B cell (primary cell): ENCODE measurements at regions not wholly inside any gene's neighbourhood (a gene's known extent, or its start where the extent isn't known, plus 50 kb on each side); places are given as distances from the start of the nearest gene placed in this dataset.

ENCODE experiments used
- ATAC-seq: fragments of 200-7000 bp; cut with Tn5 transposase; one replicate; pipeline ENCODE4 v1.10.0; 2021; ENCODE audit warnings: low read depth, mild to moderate bottlenecking, moderate number of reproducible peaks, moderate library complexity
- CTCF ChIA-PET: fragments of 350-600 bp; sonication (Branson Sonifier 250); formaldehyde crosslinking; loops from one replicate; lab custom pipeline; 2021; ENCODE audit warnings: antibody characterized with exemption, inconsistent platforms; lab: Charles Lee
- POLR2A ChIA-PET: fragments of 350-600 bp; sonication (Branson Sonifier 250); formaldehyde crosslinking; loops from one replicate; lab custom pipeline; 2021; ENCODE audit warnings: antibody characterized with exemption; lab: Charles Lee
- DNase-seq: peaks from one replicate; pipeline ENCODE4 v3.0.0; 2013
- H2AFZ ChIP-seq: 2 replicates; pipeline ENCODE4 v1.6.1; 2012; ENCODE audit warnings: mild to moderate bottlenecking, low read depth, low read length; ENCODE audit not compliant: insufficient read depth, poor library complexity, severe bottlenecking
- H3K27ac ChIP-seq, 2 donors: 1 replicate in 1 of 2; 2 replicates in 1 of 2; pipeline ENCODE4 v1.5.1; 2012 to 2013; ENCODE audit warnings: low read length in 2 of 2, mild to moderate bottlenecking in 2 of 2, moderate library complexity in 1 of 2
- H3K27me3 ChIP-seq, 4 experiments: fragments of 200-600 bp in 1 of 4; sonication (generic) in 1 of 4; replicated peaks in 1 of 4; 1 replicate in 2 of 4; 2 replicates in 2 of 4; pipeline versions ENCODE4 v1.6.1 to v1.7.0; 2013 to 2016; ENCODE audit warnings: low read length in 3 of 4, mild to moderate bottlenecking in 2 of 4, mixed read lengths in 1 of 4, moderate library complexity in 1 of 4; ENCODE audit not compliant: insufficient read depth in 4 of 4, control insufficient read depth in 3 of 4; ENCODE audit errors: control extremely low read depth in 1 of 4
- H3K36me3 ChIP-seq, 2 experiments: replicated peaks in 1 of 2; 1 replicate in 1 of 2; 2 replicates in 1 of 2; pipeline versions ENCODE4 v1.6.1 to v1.7.1; 2013; ENCODE audit warnings: low read length in 1 of 2; ENCODE audit not compliant: insufficient read depth in 2 of 2, control insufficient read depth in 1 of 2; ENCODE audit errors: control extremely low read depth in 1 of 2, extremely low read depth in 1 of 2
- H3K4me1 ChIP-seq, 2 donors: fragments of 200-600 bp in 1 of 2; sonication (generic) in 1 of 2; 1 replicate in 1 of 2; 2 replicates in 1 of 2; pipeline versions ENCODE4 v1.5.1 to v1.6.1; 2013 to 2017; ENCODE audit warnings: low read length in 2 of 2; ENCODE audit not compliant: control insufficient read depth in 2 of 2, insufficient read depth in 2 of 2
- H3K4me2 ChIP-seq: replicated peaks from 2 replicates; pipeline ENCODE3; 2012; ENCODE audit warnings: mild to moderate bottlenecking, low read depth, low read length; ENCODE audit not compliant: poor library complexity, severe bottlenecking
- H3K4me3 ChIP-seq, 5 experiments: fragments of 200-600 bp in 1 of 5; sonication (generic) in 1 of 5; 1 replicate in 3 of 5; 2 replicates in 2 of 5; pipeline versions ENCODE4 v1.5.1 to v1.7.0; 2011 to 2016; ENCODE audit warnings: low read length in 4 of 5, mild to moderate bottlenecking in 4 of 5, low read depth in 2 of 5, control low read depth in 1 of 5, moderate library complexity in 1 of 5; ENCODE audit not compliant: insufficient read depth in 1 of 5; ENCODE audit errors: control extremely low read depth in 1 of 5, extremely low read depth in 1 of 5
- H3K79me2 ChIP-seq: fragments of 200-600 bp; sonication (generic); one replicate; pipeline ENCODE4 v1.6.0; 2016; ENCODE audit warnings: low read length; ENCODE audit not compliant: control insufficient read depth, insufficient read depth
- H3K9ac ChIP-seq: fragments of 200-600 bp; sonication (generic); 2 replicates; pipeline ENCODE4 v1.6.1; 2017; ENCODE audit warnings: mild to moderate bottlenecking, low read length, moderate library complexity
- H3K9me3 ChIP-seq, 3 donors: one replicate each; pipeline versions ENCODE4 v1.6.1 to v1.7.1; 2013; ENCODE audit warnings: low read length in 2 of 3; ENCODE audit not compliant: control insufficient read depth in 2 of 3, insufficient read depth in 1 of 3; ENCODE audit errors: control extremely low read depth in 1 of 3
- H4K20me1 ChIP-seq: 2 replicates; pipeline ENCODE4 v1.6.0; 2012; ENCODE audit warnings: mild to moderate bottlenecking, low read length; ENCODE audit not compliant: insufficient read depth, control insufficient read depth, poor library complexity, severe bottlenecking
- H3K27ac Mint-ChIP-seq: one replicate; pipeline ENCODE4 v1.8.0; 2021; ENCODE audit warnings: mixed read lengths
- H3K27me3 Mint-ChIP-seq: one replicate; pipeline ENCODE4 v1.8.0; 2021; ENCODE audit warnings: mixed read lengths
- H3K4me1 Mint-ChIP-seq: one replicate; pipeline ENCODE4 v1.8.0; 2021; ENCODE audit warnings: mixed read lengths
- H3K4me3 Mint-ChIP-seq: one replicate; pipeline ENCODE4 v1.8.0; 2021; ENCODE audit warnings: mixed read lengths
- H3K9me3 Mint-ChIP-seq: one replicate; pipeline ENCODE4 v1.8.0; 2022; ENCODE audit warnings: mixed read lengths; ENCODE audit not compliant: insufficient read depth
- CTCF ChIP-seq: fragments of 200-600 bp; IDR thresholded peaks from one replicate; pipeline ENCODE4 v1.8.0; 2022; ENCODE audit warnings: antibody characterized with exemption, mild to moderate bottlenecking
- EZH2 ChIP-seq: IDR thresholded peaks from 2 replicates; pipeline ENCODE4 v1.6.1; 2012; ENCODE audit warnings: borderline replicate concordance, low read depth, mild to moderate bottlenecking, moderate library complexity, low read length; ENCODE audit not compliant: insufficient read depth, poor library complexity, severe bottlenecking
- WGBS: methylation state at CpG from one replicate; pipeline ENCODE4 v1.1.5; 2013; ENCODE audit warnings: missing lambda C conversion rate; ENCODE audit not compliant: insufficient coverage; 5-methylcytosine and 5-hydroxymethylcytosine counted together
- intact Hi-C: fragments of 100-400 bp; cut with micrococcal nuclease; formaldehyde crosslinking; loops from one replicate; pipeline ENCODE4 v1.10.0; 2022

GRCh38 chr17:79365351-79365750 is 245.5 kb downstream of the RBFOX3 start:
- H3K4me3 ChIP-seq: no peak overlapping the region
- no peaks in the 10 kb centered on the region for H3K9me3 Mint-ChIP-seq
- no peak overlapping the region for H3K4me3 Mint-ChIP-seq
- WGBS: 100% methylated on average over 8 of the region's 12 CpGs
- H3K27ac Mint-ChIP-seq: no peak overlapping the region
- H2AFZ ChIP-seq: no peak overlapping the region
- TF ChIP-seq EZH2 (no peak), CTCF (no peak)
- no peaks in the 10 kb centered on the region for H3K79me2 ChIP-seq
- H3K4me2 ChIP-seq: no peak overlapping the region
- no peaks in the 10 kb centered on the region for H4K20me1 ChIP-seq
- intact Hi-C loops: no loop called here
- ATAC-seq (no peak), DNase-seq (no peak)
- H3K27ac ChIP-seq: no peak overlapping the region
- no peak overlapping the region for H3K9ac ChIP-seq
- H3K36me3 ChIP-seq: no peaks in the 10 kb centered on the region
- POLR2A ChIA-PET: no interaction called here
- no peaks in the 10 kb centered on the region for H3K9me3 ChIP-seq
- H3K4me1 Mint-ChIP-seq: peaks cover 1% of the 10 kb centered on the region
- CTCF ChIA-PET: no interaction called here
- H3K4me1 ChIP-seq: no peaks in the 10 kb centered on the region
- peaks cover 38% of the 10 kb centered on the region for H3K27me3 Mint-ChIP-seq
- peaks cover 0 to 6% (median 2%) of the 10 kb centered on the region in 4 experiments for H3K27me3 ChIP-seq

GRCh38 chr17:79364315-79365094 is 246.3 kb downstream of the RBFOX3 start:
- Histone ChIP-seq H3K27ac (no peak overlapping the region), H3K4me1 (no peaks in the 10 kb centered on the region), H3K4me3 (no peak overlapping the region), H3K9ac (no peak overlapping the region), H3K9me3 (no peaks in the 10 kb centered on the region), H4K20me1 (no peaks in the 10 kb centered on the region), H3K79me2 (no peaks in the 10 kb centered on the region), H3K4me2 (no peak overlapping the region), H3K36me3 (no peaks in the 10 kb centered on the region), H3K27me3 (peaks cover 0 to 12% (median under 1%) of the 10 kb centered on the region in 4 experiments), H2AFZ (no peak overlapping the region)
- ATAC-seq (no peak), DNase-seq (no peak)
- TF ChIP-seq CTCF (no peak), EZH2 (no peak)
- WGBS: 85% methylated on average over 14 of the region's 14 CpGs
- H3K27ac Mint-ChIP-seq: no peak overlapping the region
- CTCF ChIA-PET: interaction anchor here (0.5 kb wide), 1 partner anchor 27 kb away, joined by 3 read pairs; no protein-coding TSS in a partner anchor
- no peaks in the 10 kb centered on the region for H3K4me1 Mint-ChIP-seq
- no peaks in the 10 kb centered on the region for H3K9me3 Mint-ChIP-seq
- intact Hi-C loops: no loop called here
- no peak overlapping the region for H3K4me3 Mint-ChIP-seq
- POLR2A ChIA-PET: no interaction called here
- H3K27me3 Mint-ChIP-seq: peaks cover 40% of the 10 kb centered on the region
